ENCODE measurements at regions not wholly inside any gene's neighbourhood (a gene's known extent, or its start where the extent isn't known, plus 50 kb on each side); places are given as distances from the start of the nearest gene placed in this dataset.

DNA sequence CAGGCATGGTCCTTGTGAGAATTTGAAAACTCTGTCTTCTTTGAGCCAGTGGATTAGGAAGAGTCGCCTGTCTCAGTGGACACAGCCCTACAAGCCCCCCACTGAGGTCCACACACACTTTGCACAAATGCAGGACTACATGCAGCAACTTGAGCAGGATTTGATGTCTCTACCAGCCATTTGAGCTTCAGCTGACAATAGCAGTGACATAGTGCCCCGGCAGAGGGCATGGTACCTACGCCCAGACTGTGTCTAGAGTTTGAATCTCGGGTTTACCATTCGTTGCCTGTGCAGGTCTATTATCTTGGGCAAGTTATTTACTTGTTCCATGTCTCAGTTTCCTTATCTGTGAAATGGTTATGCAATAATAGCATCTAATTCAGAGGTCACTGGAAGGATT is 580.1 kb downstream of the TFAP2B start:
- Mint-ChIP-seq H3K27me3 (no peaks in the 10 kb centered on the region), H3K4me3 (no peak overlapping the region)
- no peak for ATAC-seq

DNA sequence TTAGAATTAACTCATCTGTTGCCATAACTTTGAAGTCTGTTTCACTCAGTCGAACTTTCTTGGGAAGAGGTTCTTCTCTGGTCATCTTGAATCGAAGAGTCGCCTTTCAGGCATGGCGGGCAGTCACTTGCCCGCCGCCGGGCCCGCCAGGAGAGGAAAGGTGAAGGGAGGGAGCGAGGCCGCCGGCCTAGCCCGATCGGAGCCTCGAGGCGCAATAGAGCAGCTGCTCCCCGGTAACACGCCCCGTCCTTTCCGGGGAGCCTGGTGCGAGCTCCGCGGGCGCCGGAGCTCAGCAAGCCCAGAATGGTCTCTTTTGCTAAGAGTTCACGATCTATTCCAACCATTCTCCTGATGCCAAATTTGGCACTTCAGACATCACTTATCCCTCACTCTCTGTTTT is 591.8 kb downstream of the TFAP2B start:
- no peak for ATAC-seq
- H3K27ac Mint-ChIP-seq: no peak overlapping the region
- no peak overlapping the region for H3K4me3 Mint-ChIP-seq
- H3K27me3 Mint-ChIP-seq: no peaks in the 10 kb centered on the region
- peaks cover 0 to 19% of the 10 kb centered on the region in 2 donors for H3K9me3 Mint-ChIP-seq
- no peaks in the 10 kb centered on the region for H3K4me1 Mint-ChIP-seq
- no peak for DNase-seq

More for the DNA sequence above, 580.1 kb downstream of the TFAP2B start:
- no peak overlapping the region for H3K27ac Mint-ChIP-seq
- DNase-seq: no peak
- no peaks in the 10 kb centered on the region for H3K4me1 Mint-ChIP-seq
- H3K9me3 Mint-ChIP-seq: peaks cover 0 to 1% of the 10 kb centered on the region in 2 donors

DNA sequence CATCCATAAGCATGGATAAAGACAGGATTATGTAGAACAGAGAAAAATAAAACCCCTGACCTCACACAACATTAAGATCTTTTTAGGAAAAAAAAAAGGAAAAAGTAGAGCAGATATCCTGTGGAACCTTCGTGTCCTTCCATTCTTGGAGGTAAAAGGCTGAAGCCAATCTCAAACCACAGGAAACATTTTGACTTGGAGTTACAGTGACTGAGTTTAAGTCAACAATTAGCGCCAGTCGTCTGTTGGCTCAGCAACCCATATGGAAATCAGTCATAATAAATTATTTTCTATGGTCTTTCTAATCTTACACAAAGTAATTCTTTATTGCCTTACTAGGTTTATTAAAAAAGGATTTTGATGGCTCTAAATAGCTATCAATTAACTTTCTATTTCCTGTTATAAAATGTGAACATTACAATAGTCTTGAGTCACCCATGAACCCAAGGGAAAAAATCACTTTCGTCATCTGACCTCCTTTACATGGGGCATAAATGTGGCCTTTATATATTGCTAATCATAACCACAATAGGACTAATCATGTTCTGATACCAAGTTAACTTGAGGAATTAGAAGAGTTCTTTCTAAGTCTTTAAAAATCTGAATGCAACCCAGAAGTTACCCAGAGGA is 592.9 kb downstream of the TFAP2B start:
- no peak for ATAC-seq
- no peaks in the 10 kb centered on the region for H3K4me1 Mint-ChIP-seq
- H3K27ac Mint-ChIP-seq: no peak overlapping the region
- DNase-seq: no peak
- no peak overlapping the region for H3K4me3 Mint-ChIP-seq
- H3K27me3 Mint-ChIP-seq: no peaks in the 10 kb centered on the region
- peaks cover 0 to 13% of the 10 kb centered on the region in 2 donors for H3K9me3 Mint-ChIP-seq

DNA sequence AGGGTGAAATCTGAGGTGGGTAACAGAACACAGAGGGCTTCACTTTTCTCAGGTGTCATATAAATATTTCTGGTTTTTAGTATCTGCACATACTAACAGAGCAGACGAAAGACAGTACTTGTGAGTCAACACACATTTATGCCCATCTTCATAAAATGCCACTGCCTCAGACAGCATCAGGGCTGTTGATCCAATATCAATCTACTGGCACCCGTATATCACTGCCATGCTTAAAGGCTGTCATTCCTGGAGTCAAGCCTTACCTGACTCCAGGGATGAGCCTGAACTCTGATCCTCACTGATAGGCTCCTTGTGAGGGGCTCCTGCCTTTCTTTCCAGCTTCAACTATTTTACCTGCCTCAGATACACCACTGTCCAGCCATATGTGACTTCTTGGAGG is 595.7 kb downstream of the TFAP2B start:
- ATAC-seq (no peak), DNase-seq (no peak)
- Mint-ChIP-seq H3K4me3 (no peak overlapping the region), H3K4me1 (no peaks in the 10 kb centered on the region), H3K27ac (no peak overlapping the region), H3K9me3 (peaks cover 0 to 16% of the 10 kb centered on the region in 2 donors), H3K27me3 (no peaks in the 10 kb centered on the region)

DNA sequence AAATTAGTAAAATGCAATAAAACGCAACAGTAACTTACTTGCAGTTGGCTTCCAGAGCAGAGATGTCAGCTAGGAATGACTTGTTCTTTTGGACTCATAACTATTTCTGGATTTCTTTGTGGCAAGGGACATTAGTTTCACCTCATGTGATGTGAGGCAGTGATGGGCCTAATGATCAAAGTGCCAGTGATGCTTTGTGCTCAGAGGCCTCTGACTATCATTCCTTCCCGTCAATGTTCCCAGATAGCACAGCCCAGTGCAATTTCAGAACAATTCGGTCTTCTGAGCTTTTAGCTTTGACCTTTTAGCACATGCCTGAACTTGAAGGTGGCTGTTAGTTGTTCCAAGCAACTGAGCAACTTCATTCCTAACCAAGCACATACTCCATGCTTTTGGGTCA is 596.8 kb downstream of the TFAP2B start:
- no peaks in the 10 kb centered on the region for H3K27me3 Mint-ChIP-seq

DNA sequence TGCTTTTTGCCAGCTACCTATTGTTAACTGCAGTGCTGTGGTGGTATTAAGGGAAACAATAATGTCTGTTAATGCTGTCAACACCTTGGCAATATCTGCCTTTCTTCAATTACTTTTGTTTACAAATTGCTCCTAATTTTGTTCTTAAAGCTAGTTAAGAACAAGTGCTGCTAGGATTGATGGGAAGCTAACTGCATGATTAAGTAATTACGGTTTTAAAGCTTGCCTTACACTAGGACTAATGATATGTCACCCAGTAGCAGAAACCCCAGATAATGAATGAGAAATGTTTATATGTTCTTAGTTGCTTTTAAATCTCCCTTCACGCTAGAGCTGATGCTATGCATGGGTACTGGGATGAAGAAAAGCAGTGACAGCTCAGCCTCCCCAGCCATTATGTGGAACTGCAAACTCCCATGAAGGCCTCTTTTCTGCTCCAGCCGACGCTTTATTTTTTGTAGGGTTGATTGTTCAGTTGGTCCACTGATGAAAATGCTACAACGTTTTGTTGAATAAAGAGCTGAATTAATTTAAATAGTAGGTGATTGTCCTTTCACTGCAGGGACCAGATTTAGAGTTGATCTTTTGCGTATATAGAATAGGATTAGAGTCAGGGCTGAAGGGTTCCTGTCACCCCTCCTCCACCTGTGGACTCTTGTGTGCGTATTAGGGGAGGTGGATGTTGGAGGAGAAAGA is 610.5 kb downstream of the TFAP2B start:
- ATAC-seq: no peak
- no peaks in the 10 kb centered on the region for H3K27me3 Mint-ChIP-seq
- no peak overlapping the region for H3K27ac Mint-ChIP-seq
- H3K4me1 Mint-ChIP-seq: no peaks in the 10 kb centered on the region
- H3K9me3 Mint-ChIP-seq: peaks cover 0 to 3% of the 10 kb centered on the region in 2 donors
- H3K4me3 Mint-ChIP-seq: no peak overlapping the region
- DNase-seq: no peak

More for the DNA sequence above, 596.8 kb downstream of the TFAP2B start:
- Mint-ChIP-seq H3K4me1 (no peaks in the 10 kb centered on the region), H3K27ac (no peak overlapping the region), H3K9me3 (peaks cover 0 to 15% of the 10 kb centered on the region in 2 donors), H3K4me3 (no peak overlapping the region)
- DNase-seq: no peak
- no peak for ATAC-seq

DNA sequence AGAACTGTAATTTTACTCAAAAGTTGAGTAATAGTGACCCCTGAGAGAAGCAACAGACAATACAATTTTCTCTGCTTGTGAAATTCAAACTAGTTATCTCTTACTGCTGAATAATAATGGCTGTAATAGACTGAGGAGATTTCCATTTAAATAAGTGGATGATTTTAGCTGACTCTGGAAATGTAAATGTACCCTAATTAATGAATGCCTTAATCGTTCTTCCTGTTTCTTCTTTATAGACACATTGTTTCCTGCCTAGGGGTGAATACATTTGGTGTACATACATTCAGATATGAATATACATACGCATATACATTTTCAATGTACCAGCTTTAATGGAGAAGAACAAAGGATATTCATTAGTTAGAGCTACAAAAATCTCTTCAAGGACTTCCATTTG is 611.9 kb downstream of the TFAP2B start:
- H3K4me1 Mint-ChIP-seq: no peaks in the 10 kb centered on the region
- H3K27ac Mint-ChIP-seq: no peak overlapping the region
- no peaks in the 10 kb centered on the region for H3K27me3 Mint-ChIP-seq
- DNase-seq (no peak), ATAC-seq (no peak)
- no peak overlapping the region for H3K4me3 Mint-ChIP-seq
- no peaks in the 10 kb centered on the region for H3K9me3 Mint-ChIP-seq

DNA sequence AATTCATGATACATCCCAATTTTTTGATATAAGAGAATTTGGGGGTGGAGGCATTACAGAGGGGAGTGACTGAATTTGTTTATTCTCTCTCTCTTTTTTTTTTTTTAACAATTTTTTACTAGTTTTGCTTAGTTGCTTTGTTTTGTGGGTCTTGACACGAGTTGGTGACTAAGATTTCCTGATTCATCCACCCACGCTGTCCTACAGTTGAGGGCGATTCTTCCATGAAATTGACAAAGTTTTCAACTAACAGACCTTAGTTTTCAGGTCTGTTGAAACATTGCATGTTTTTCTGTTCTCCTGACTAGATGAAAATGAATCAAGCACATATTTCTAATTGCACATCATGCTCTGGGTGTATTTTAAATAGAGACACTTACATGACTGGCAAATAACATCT is 613.8 kb downstream of the TFAP2B start:
- H3K9me3 Mint-ChIP-seq: no peaks in the 10 kb centered on the region
- no peaks in the 10 kb centered on the region for H3K4me1 Mint-ChIP-seq
- DNase-seq (no peak), ATAC-seq (no peak)
- H3K4me3 Mint-ChIP-seq: no peak overlapping the region
- no peak overlapping the region for H3K27ac Mint-ChIP-seq
- H3K27me3 Mint-ChIP-seq: no peaks in the 10 kb centered on the region

DNA sequence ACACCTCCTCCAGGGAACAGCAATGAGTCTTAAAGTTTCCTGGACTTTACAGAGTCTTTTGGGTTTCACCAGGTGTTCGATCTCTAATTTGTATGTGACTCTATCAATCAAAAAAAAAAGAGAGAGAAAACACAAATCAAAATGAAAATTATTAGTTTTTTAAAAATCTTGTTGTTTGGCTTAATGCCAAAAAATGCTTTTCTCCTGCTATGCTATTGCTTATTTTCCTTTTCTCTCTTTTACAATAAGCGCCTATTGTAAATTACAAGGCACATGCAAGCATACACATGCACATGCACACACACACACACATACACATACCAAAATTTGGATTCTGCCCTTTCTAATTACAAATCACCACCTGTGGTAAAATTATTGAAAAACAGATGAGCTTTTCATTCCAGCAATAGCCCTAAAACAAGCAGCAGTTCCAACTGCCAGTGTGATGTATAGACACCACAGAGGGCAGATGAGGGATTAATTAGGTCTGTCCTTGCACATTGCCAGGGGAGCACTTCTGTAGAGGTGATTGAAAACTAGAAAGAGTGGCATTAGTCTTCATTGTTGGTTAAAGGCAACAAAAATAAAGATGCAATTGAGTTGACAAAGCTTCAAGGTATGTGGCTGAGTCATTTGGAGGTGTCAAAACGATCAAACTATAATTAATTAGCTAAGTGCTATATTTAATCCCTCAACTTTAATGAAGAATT is 631.7 kb downstream of the TFAP2B start:
- ATAC-seq (no peak), DNase-seq (no peak)
- H3K9me3 Mint-ChIP-seq: peaks cover 0 to 6% of the 10 kb centered on the region in 2 donors
- H3K4me1 Mint-ChIP-seq: no peaks in the 10 kb centered on the region
- no peak overlapping the region for H3K27ac Mint-ChIP-seq
- no peak overlapping the region for H3K4me3 Mint-ChIP-seq
- no peaks in the 10 kb centered on the region for H3K27me3 Mint-ChIP-seq

DNA sequence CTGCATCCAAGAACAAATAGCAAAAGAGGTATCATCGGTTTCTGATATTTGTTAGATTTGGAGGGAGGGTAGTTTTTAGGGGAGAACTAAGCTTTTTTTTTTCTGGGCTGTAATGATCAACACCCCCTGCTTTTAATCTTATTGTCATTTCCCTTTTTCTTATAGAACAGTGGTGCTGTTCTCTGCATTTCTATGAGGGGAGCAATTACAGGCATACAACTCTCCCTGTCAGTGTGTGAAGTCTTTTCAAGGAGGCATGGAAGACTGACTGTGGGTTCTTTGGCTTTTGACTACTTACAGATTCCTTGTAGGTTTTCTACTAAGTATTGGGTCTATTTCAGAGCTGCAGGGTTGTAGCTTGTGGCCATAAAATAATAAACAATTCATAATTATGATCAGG is 632.3 kb downstream of the TFAP2B start:
- Mint-ChIP-seq H3K4me1 (no peaks in the 10 kb centered on the region), H3K4me3 (no peak overlapping the region), H3K9me3 (peaks cover 0 to 6% of the 10 kb centered on the region in 2 donors), H3K27me3 (no peaks in the 10 kb centered on the region), H3K27ac (no peak overlapping the region)
- DNase-seq: no peak
- no peak for ATAC-seq

DNA sequence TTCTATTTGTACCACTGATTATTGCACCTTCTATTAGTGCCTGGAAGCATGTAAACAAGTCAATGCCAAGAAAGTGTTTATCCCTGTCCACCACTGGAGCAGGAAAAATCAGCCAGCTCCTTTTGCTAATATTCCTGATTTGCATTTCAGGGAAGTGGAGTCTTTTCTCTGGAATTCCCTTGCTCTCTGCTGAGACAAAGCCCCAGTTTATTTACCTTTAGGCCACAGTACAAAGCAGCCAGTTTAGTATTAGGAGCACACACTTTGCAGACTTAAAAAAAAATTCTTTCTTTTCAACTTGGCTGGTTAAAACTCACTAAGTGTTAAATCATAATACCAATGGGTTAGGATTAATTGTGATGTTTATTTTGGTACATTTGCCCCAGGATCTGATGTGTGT is 631.1 kb downstream of the PKHD1 start:
- no peaks in the 10 kb centered on the region for H3K4me1 Mint-ChIP-seq
- DNase-seq (no peak), ATAC-seq (no peak)

DNA sequence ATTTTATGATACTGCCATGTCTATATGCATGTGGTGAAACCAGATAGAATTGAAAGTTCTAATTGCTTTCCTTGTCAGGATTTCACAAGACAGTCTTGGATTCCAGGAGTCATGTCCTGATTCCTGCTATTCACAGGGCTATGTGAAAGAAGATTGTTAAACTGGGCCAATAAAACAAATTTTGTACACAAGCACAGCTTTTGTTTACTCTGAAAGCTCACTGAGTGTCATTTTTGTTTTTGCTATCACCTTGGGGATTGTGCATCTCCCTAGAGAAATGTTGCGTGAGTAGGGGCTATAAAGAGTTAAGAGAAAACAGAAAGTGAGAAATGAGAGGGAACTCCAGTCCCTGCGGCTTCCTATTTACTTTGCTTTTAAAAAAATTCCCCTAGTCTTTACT is 627.5 kb downstream of the PKHD1 start:
- ATAC-seq: no peak
- Mint-ChIP-seq H3K4me1 (no peaks in the 10 kb centered on the region), H3K9me3 (no peaks in the 10 kb centered on the region)

More for the DNA sequence above, 631.1 kb downstream of the PKHD1 start:
- H3K9me3 Mint-ChIP-seq: no peaks in the 10 kb centered on the region
- H3K4me3 Mint-ChIP-seq: no peak overlapping the region
- H3K27me3 Mint-ChIP-seq: no peaks in the 10 kb centered on the region
- H3K27ac Mint-ChIP-seq: no peak overlapping the region

DNA sequence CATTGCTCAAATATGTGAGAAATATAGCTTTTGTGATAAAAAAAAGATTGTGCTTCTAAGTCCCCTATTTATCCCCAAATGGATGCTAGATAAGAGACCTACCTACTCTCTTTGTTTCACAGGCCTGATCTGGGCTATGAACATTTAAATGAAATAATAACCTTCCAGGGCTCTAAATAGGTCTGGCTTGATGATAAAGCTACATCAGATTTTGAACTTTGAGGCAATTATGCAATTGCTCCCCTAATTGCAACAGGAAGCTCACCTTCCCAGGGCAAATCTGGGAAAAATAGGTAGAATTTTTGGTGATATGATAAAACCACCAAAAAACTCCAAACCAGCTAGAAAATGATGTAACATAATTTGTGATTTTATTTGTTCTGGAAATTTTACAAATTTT is 624.5 kb downstream of the PKHD1 start:
- Mint-ChIP-seq H3K4me1 (no peaks in the 10 kb centered on the region), H3K27me3 (no peaks in the 10 kb centered on the region), H3K27ac (no peak overlapping the region), H3K9me3 (no peaks in the 10 kb centered on the region), H3K4me3 (no peak overlapping the region)
- ATAC-seq (no peak), DNase-seq (no peak)

More for the DNA sequence above, 627.5 kb downstream of the PKHD1 start:
- H3K27me3 Mint-ChIP-seq: no peaks in the 10 kb centered on the region
- no peak overlapping the region for H3K27ac Mint-ChIP-seq
- DNase-seq: no peak
- H3K4me3 Mint-ChIP-seq: no peak overlapping the region

DNA sequence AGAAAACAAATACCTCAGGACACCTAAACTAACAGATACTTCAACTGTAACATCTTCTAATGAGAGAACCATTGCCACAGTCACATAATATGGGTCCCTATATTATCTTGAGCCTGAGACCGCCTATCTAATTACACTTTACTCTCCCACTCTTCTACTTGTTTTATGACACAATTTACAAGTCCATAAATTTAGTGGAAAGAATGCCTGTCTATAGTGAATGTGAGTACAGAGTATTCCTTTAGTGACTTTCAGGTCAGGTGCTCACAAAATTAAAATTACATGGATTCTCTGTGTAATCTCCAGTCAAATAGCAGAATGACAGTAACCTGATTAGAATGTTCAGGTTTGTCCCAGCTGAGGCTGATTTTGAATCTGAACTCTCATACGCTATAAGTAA is 624.1 kb downstream of the PKHD1 start:
- no peak for DNase-seq
- H3K27me3 Mint-ChIP-seq: no peaks in the 10 kb centered on the region

DNA sequence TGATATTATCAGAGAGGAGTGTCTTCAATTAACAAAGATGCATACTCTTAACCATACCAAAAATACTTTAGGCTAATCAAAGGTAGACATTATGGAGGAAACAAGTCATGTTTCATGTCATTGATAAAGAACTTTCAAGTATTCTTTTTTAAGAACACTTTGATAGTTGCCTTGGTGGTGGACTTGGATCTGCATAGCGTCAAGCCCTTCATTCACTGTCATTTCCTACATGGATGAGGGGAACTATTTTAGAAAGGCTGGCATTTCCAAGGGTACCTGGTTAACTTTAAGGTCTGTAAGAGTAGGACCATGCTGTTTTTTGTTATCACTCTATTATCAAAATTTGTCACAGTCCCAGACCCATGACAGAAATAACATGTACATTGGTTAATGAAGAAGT is 622.5 kb downstream of the PKHD1 start:
- Mint-ChIP-seq H3K4me3 (no peak overlapping the region), H3K27me3 (no peaks in the 10 kb centered on the region), H3K27ac (no peak overlapping the region), H3K9me3 (peaks cover 0 to 5% of the 10 kb centered on the region in 2 donors), H3K4me1 (no peaks in the 10 kb centered on the region)
- ATAC-seq: no peak
- DNase-seq: no peak

More for the DNA sequence above, 624.1 kb downstream of the PKHD1 start:
- Mint-ChIP-seq H3K4me3 (no peak overlapping the region), H3K9me3 (no peaks in the 10 kb centered on the region), H3K4me1 (no peaks in the 10 kb centered on the region), H3K27ac (no peak overlapping the region)
- no peak for ATAC-seq

DNA sequence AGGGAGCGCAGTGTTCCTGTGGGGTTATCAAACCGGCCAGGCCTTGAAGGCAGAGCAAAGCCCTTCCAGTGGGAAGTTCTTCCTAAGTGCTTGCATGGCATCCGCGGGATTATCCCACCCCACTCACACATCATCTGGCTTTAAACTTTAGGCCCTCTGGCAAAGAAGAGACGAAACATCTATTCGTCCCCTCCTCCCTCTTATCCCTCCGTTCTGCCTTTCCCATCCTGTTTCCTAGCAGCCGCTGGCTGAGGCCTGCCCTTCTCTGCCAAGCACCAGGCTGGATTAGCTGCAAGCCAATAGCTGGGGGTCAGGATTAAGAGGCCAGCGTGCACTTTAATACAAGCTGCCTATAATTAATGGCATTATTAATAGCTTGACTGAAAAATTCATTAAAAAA is 621.0 kb downstream of the PKHD1 start:
- ATAC-seq (no peak), DNase-seq (no peak)
- Mint-ChIP-seq H3K4me3 (no peak overlapping the region), H3K9me3 (peaks cover 0 to 5% of the 10 kb centered on the region in 2 donors), H3K27ac (no peak overlapping the region), H3K27me3 (no peaks in the 10 kb centered on the region), H3K4me1 (no peaks in the 10 kb centered on the region)
